ENCODE measurements at regions not wholly inside any gene's neighbourhood (a gene's known extent, or its start where the extent isn't known, plus 50 kb on each side); places are given as distances from the start of the nearest gene placed in this dataset.

DNA sequence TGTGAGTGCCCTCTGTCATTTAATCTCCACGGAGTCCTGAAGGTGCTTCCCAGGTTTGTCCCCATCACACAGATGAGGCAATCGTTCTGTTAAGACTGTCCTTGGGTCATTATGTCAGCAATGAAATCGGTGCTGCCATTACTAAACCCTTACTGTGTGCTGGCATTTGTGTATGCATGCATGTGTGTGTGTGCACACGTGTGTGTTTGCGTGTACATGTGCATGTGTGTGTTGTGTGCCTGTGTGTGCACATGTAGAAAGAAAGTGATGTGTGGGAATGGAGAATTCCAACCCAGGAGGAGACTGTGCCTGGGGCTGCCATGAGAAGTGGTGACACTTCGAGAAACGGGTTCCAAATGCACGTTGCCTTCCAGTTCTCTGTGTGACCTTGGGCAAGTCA is 110.3 kb downstream of the CDH26 start:
- Histone ChIP-seq H3K36me3 (ENCODE audit: control insufficient read depth, insufficient read depth, low read length) (no peaks in the 10 kb centered on the region), H3K4me3 (ENCODE audit: low read length) (no peak overlapping the region), H3K4me1 (ENCODE audit: control insufficient read depth, insufficient read depth, low read length) (no peaks in the 10 kb centered on the region), H3K27me3 (ENCODE audit: control insufficient read depth, insufficient read depth, low read length, poor library complexity, severe bottlenecking) (no peaks in the 10 kb centered on the region), H3K9ac (ENCODE audit: extremely low read depth, low read length, poor library complexity, severe bottlenecking) (no peak overlapping the region), H3K9me3 (ENCODE audit: control insufficient read depth, low read length) (no peaks in the 10 kb centered on the region), H3K27ac (ENCODE audit: low read depth, low read length) (no peak overlapping the region)
- Mint-ChIP-seq H3K27ac (no peak overlapping the region), H3K36me3 (ENCODE audit: low read depth) (peaks cover 2% of the 10 kb centered on the region), H3K4me1 (no peaks in the 10 kb centered on the region), H3K9me3 (peaks cover 27% of the 10 kb centered on the region), H3K27me3 (ENCODE audit: insufficient read depth) (peaks cover 16% of the 10 kb centered on the region), H3K4me3 (no peak overlapping the region)
- TF ChIP-seq, protein P1, sequence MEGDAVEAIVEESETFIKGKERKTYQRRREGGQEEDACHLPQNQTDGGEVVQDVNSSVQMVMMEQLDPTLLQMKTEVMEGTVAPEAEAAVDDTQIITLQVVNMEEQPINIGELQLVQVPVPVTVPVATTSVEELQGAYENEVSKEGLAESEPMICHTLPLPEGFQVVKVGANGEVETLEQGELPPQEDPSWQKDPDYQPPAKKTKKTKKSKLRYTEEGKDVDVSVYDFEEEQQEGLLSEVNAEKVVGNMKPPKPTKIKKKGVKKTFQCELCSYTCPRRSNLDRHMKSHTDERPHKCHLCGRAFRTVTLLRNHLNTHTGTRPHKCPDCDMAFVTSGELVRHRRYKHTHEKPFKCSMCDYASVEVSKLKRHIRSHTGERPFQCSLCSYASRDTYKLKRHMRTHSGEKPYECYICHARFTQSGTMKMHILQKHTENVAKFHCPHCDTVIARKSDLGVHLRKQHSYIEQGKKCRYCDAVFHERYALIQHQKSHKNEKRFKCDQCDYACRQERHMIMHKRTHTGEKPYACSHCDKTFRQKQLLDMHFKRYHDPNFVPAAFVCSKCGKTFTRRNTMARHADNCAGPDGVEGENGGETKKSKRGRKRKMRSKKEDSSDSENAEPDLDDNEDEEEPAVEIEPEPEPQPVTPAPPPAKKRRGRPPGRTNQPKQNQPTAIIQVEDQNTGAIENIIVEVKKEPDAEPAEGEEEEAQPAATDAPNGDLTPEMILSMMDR (conservative IDR thresholded peaks at IDR 0.05), result no peak
- peak; percentile 21 for DNase-seq
- 90 to 92% methylated on average over 8 of the region's 8 CpGs for WGBS, 2 experiments (ENCODE audit: insufficient coverage in 1 of 2, insufficient read length in 1 of 2)

DNA sequence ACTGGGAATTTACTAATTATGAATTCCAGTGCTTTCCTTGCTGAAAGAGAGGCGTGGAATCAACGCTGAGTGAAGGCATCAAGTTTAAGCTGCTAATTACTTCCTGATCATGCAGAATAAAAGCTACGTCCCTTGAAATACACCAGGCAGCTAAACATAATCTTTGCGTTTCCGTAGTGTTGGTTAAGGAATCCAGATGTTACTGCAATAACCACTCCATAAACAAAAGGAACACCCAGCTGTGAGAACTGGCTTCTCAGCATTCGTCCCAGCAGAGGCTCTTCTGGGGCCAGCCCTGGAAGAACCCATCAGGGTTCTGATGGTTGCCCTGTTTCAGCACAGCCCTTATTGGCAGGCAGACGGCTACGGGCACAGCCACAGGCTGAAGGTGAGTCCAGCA is 111.4 kb downstream of the CDH26 start:
- Mint-ChIP-seq H3K4me3 (no peak overlapping the region), H3K9me3 (peaks cover 25% of the 10 kb centered on the region), H3K27me3 (ENCODE audit: insufficient read depth) (peaks cover 12% of the 10 kb centered on the region), H3K27ac (no peak overlapping the region), H3K36me3 (ENCODE audit: low read depth) (peaks cover 2% of the 10 kb centered on the region), H3K4me1 (no peaks in the 10 kb centered on the region)
- Histone ChIP-seq H3K9me3 (ENCODE audit: control insufficient read depth, low read length) (no peaks in the 10 kb centered on the region), H3K9ac (ENCODE audit: extremely low read depth, low read length, poor library complexity, severe bottlenecking) (no peak overlapping the region), H3K36me3 (ENCODE audit: control insufficient read depth, insufficient read depth, low read length) (no peaks in the 10 kb centered on the region), H3K27me3 (ENCODE audit: control insufficient read depth, insufficient read depth, low read length, poor library complexity, severe bottlenecking) (no peaks in the 10 kb centered on the region), H3K4me3 (ENCODE audit: low read length) (no peak overlapping the region), H3K4me1 (ENCODE audit: control insufficient read depth, insufficient read depth, low read length) (no peaks in the 10 kb centered on the region), H3K27ac (ENCODE audit: low read depth, low read length) (no peak overlapping the region)
- TF ChIP-seq, protein P1 (conservative IDR thresholded peaks at IDR 0.05), result no peak
- 84 to 91% methylated on average over 7 to 8 of the region's 8 CpGs for WGBS, 2 experiments (ENCODE audit: insufficient coverage in 1 of 2, insufficient read length in 1 of 2)
- no peak for DNase-seq

DNA sequence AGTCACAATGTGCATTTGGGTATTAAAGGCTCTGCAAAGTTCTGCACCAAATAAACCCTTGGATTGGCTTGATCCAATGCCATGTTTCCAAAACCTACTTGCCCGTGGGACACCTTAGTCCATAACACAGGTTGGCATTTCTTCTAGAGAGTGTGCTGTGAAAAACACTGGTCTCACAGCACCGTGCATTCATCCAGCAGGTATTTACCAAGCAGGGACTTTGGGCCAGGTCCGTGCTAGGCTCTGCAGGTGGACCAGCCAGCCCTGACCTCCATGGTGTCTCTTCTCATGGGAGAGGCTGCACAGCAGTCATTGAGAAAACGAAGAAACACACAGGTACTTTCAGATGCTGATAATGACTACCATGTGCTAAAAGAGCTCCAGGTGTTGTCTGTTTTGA is 112.6 kb downstream of the CDH26 start:
- TF ChIP-seq, protein P1 (conservative IDR thresholded peaks at IDR 0.05), result no peak

More for the DNA sequence above, 112.6 kb downstream of the CDH26 start:
- H3K4me3 ChIP-seq (ENCODE audit: low read length), result no peak overlapping the region
- no peaks in the 10 kb centered on the region for H3K9me3 ChIP-seq (ENCODE audit: control insufficient read depth, low read length)
- H3K27me3 Mint-ChIP-seq (ENCODE audit: insufficient read depth), result peaks cover 8% of the 10 kb centered on the region
- H3K4me3 Mint-ChIP-seq, result no peak overlapping the region
- no peak overlapping the region for H3K27ac Mint-ChIP-seq
- no peaks in the 10 kb centered on the region for H3K4me1 ChIP-seq (ENCODE audit: control insufficient read depth, insufficient read depth, low read length)
- 88 to 100% methylated on average over 4 of the region's 4 CpGs for WGBS, 2 experiments (ENCODE audit: insufficient coverage in 1 of 2, insufficient read length in 1 of 2)
- no peak overlapping the region for H3K9ac ChIP-seq (ENCODE audit: extremely low read depth, low read length, poor library complexity, severe bottlenecking)
- no peaks in the 10 kb centered on the region for H3K27me3 ChIP-seq (ENCODE audit: control insufficient read depth, insufficient read depth, low read length, poor library complexity, severe bottlenecking)
- H3K9me3 Mint-ChIP-seq, result peaks cover 14% of the 10 kb centered on the region
- no peaks in the 10 kb centered on the region for H3K36me3 ChIP-seq (ENCODE audit: control insufficient read depth, insufficient read depth, low read length)
- H3K36me3 Mint-ChIP-seq (ENCODE audit: low read depth), result peaks cover 2% of the 10 kb centered on the region
- H3K4me1 Mint-ChIP-seq, result no peaks in the 10 kb centered on the region
- no peak for DNase-seq
- H3K27ac ChIP-seq (ENCODE audit: low read depth, low read length), result no peak overlapping the region

Data from endodermal cell (in vitro differentiated cells).